Smooth muscle cell (in vitro differentiated cells): ENCODE measurements at regions not wholly inside any gene's neighbourhood (a gene's known extent, or its start where the extent isn't known, plus 50 kb on each side); places are given as distances from the start of the nearest gene placed in this dataset.

Experiments
- DNase-seq: peaks from one replicate; lab custom pipeline; 2025; ENCODE audit not compliant: unreplicated experiment; lab: John Stamatoyannopoulos, UW
- H2AFZ ChIP-seq: fragments of 200-600 bp; sonication (generic); 2 replicates; pipeline ENCODE4 v1.6.0; 2016; ENCODE audit warnings: antibody characterized with exemption, low read depth, mild to moderate bottlenecking
- H3F3A ChIP-seq: fragments of 200-600 bp; sonication (generic); 2 replicates; pipeline ENCODE4 v1.6.0; 2017; ENCODE audit warnings: antibody characterized with exemption, low read depth
- H3K27ac ChIP-seq: fragments of 200-600 bp; sonication (generic); 2 replicates; pipeline ENCODE4 v1.5.1; 2016; ENCODE audit warnings: low read depth, mild to moderate bottlenecking
- H3K27me3 ChIP-seq: fragments of 200-600 bp; sonication (generic); 2 replicates; pipeline ENCODE4 v1.6.1; 2016; ENCODE audit warnings: low read depth, mild to moderate bottlenecking
- H3K36me3 ChIP-seq: fragments of 200-600 bp; sonication (generic); 2 replicates; pipeline ENCODE4 v1.5.1; 2016; ENCODE audit warnings: low read depth
- H3K4me1 ChIP-seq: fragments of 200-600 bp; sonication (generic); 2 replicates; pipeline ENCODE4 v1.5.1; 2016; ENCODE audit warnings: low read depth
- H3K4me2 ChIP-seq: fragments of 200-600 bp; sonication (generic); 2 replicates; pipeline ENCODE4 v1.6.0; 2016; ENCODE audit warnings: mild to moderate bottlenecking
- H3K4me3 ChIP-seq: fragments of 200-600 bp; sonication (generic); 2 replicates; pipeline ENCODE4 v1.5.1; 2016; ENCODE audit warnings: mild to moderate bottlenecking
- H3K79me2 ChIP-seq: fragments of 200-600 bp; sonication (generic); 2 replicates; pipeline ENCODE4 v1.6.0; 2016; ENCODE audit warnings: low read depth, mild to moderate bottlenecking
- H3K9ac ChIP-seq: fragments of 200-600 bp; sonication (generic); 2 replicates; pipeline ENCODE4 v1.6.0; 2016; ENCODE audit warnings: low read depth
- H3K9me3 ChIP-seq: fragments of 200-600 bp; sonication (generic); replicated peaks from 2 replicates; pipeline ENCODE4 v1.5.1; 2016; ENCODE audit warnings: low read depth
- H4K20me1 ChIP-seq: fragments of 200-600 bp; sonication (generic); 2 replicates; pipeline ENCODE4 v1.6.0; 2016; ENCODE audit warnings: low read depth
- CTCF ChIP-seq: fragments of 200-600 bp; sonication (generic); IDR thresholded peaks from 2 replicates; pipeline ENCODE4 v1.5.1; 2017; ENCODE audit warnings: borderline replicate concordance, mild to moderate bottlenecking, antibody characterized with exemption; ENCODE audit not compliant: insufficient read depth, poor library complexity, severe bottlenecking
- WGBS: methylation state at CpG from one replicate; pipeline ENCODE4 v1.1.7; 2016; ENCODE audit warnings: low lambda C conversion rate; 5-methylcytosine and 5-hydroxymethylcytosine counted together

DNA sequence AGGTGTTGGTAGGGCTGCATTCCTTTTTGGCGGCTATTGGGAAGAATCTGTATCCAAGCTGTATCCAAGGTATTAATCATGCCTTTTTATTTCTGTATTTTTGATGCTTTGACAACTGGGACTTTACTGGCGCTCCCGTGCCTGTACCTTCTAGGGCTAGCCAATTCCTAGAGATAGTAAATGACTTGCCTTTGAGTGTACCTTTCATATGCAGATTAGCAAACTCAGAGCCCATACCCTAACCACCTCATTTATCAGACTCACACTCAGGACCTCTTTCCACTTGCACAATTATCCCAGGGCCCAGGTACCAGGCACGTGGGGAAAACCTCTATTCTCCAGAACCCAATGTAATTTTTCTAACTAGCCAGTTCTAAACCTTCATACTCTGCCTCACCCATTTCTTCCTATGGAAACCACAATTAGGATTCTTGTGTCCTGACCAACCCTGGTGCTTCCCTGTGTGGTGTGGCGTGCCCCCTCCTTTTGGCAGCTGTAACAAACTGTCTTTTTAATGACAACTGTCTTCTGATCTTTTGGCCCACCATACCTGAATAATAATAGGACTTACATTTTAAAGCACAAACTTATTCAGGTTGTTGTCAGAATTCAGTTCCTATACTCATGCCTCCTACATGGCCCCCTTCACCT is 65.8 kb upstream of the PNPT1 start:
- no peak overlapping the region for H3K4me2 ChIP-seq
- H3K27ac ChIP-seq, result no peak overlapping the region
- no peaks in the 10 kb centered on the region for H3K4me1 ChIP-seq
- TF ChIP-seq CTCF, result no peak
- peaks cover 12% of the 10 kb centered on the region for H3K27me3 ChIP-seq
- H3K9ac ChIP-seq, result no peak overlapping the region
- no peaks in the 10 kb centered on the region for H3K9me3 ChIP-seq
- no peaks in the 10 kb centered on the region for H4K20me1 ChIP-seq
- no peaks in the 10 kb centered on the region for H3K36me3 ChIP-seq
- H3K4me3 ChIP-seq, result no peak overlapping the region
- WGBS, result 70% methylated on average over 5 of the region's 5 CpGs
- DNase-seq, result no peak
- H3K79me2 ChIP-seq, result no peaks in the 10 kb centered on the region
- H3F3A ChIP-seq, result no peaks in the 10 kb centered on the region
- H2AFZ ChIP-seq, result no peak overlapping the region

DNA sequence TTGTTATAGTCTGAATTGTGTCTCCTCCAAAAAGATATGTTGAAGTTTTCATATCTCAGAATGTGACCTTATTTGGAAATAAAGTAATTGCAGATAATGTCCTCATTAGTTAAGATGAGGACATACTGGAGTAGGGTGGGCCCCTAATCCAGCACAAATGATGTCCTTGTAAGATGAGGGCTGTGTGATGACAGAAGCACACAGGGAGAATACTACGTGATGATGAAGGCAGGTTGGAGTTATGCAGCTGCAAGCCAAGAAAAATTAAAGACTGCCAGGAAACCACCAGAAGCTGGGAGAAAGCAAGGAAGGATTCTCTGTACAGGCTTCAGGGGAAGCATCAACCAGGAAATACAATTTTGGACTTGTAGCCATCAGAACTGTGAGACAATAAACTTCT is 58.3 kb upstream of the PNPT1 start:
- no peak for TF ChIP-seq CTCF
- H3K27ac ChIP-seq, result no peak overlapping the region
- WGBS, result 89% methylated on average over 1 of the region's 1 CpG
- no peak overlapping the region for H3K4me2 ChIP-seq
- H3K36me3 ChIP-seq, result no peaks in the 10 kb centered on the region
- H4K20me1 ChIP-seq, result no peaks in the 10 kb centered on the region
- no peak for DNase-seq
- H3K27me3 ChIP-seq, result no peaks in the 10 kb centered on the region
- H2AFZ ChIP-seq, result no peak overlapping the region
- no peaks in the 10 kb centered on the region for H3F3A ChIP-seq
- no peaks in the 10 kb centered on the region for H3K4me1 ChIP-seq
- H3K79me2 ChIP-seq, result no peaks in the 10 kb centered on the region
- no peak overlapping the region for H3K9ac ChIP-seq
- H3K4me3 ChIP-seq, result no peak overlapping the region
- no peaks in the 10 kb centered on the region for H3K9me3 ChIP-seq

- Histone ChIP-seq H4K20me1 (no peaks in the 10 kb centered on the region), H3K4me2 (no peak overlapping the region), H3K79me2 (no peaks in the 10 kb centered on the region), H3K27ac (no peak overlapping the region), H3K27me3 (no peaks in the 10 kb centered on the region), H3K36me3 (no peaks in the 10 kb centered on the region), H3K4me1 (no peaks in the 10 kb centered on the region), H3K9me3 (no peaks in the 10 kb centered on the region), H3K9ac (no peak overlapping the region), H2AFZ (no peak overlapping the region), H3K4me3 (no peak overlapping the region), H3F3A (no peaks in the 10 kb centered on the region)
- TF ChIP-seq CTCF, result no peak
- WGBS, result 77% methylated on average over 1 of the region's 1 CpG
- no peak for DNase-seq
Measured at GRCh38 chr2:55743583-55743982, 49.9 kb upstream of the PNPT1 start.
